ENCODE measurements at regions not wholly inside any gene's neighbourhood (a gene's known extent, or its start where the extent isn't known, plus 50 kb on each side); places are given as distances from the start of the nearest gene placed in this dataset.

DNA sequence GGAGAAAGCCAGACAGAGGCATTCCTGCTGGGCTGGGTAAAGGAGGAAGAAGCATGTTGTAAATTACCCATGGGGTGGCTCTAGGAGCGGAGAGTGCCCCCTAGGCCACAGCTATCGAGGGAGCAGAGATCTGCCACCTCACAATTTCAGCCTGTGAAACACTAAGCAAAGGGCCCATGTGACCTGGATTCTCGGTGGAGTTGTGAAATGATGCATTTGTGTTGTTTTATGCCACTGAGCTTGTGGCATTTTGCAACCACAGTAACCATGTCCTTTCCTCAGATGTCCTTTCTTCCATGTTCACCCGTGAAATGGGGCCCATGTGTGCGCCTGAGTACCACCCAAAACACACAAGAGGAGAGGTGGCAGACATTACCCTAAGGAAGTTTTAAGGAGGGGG, 159.3 kb downstream of the SYK start:
- Histone ChIP-seq H3K4me3 (ENCODE audit: low read length) (no peak overlapping the region), H3K4me2 (ENCODE audit: low read length) (no peak overlapping the region), H3K9me2 (replicated peaks; ENCODE audit: low read length) (no peaks in the 10 kb centered on the region), H3F3A (ENCODE audit: low read length, unreplicated experiment) (no peaks in the 10 kb centered on the region), H3K4me1 (ENCODE audit: insufficient read depth, low read length) (peaks cover 17% of the 10 kb centered on the region), H3K36me3 (ENCODE audit: low read depth, low read length) (no peaks in the 10 kb centered on the region), H3K79me2 (ENCODE audit: low read length) (no peaks in the 10 kb centered on the region), H3K27ac (ENCODE audit: low read length) (no peak overlapping the region), H3K9me3 (ENCODE audit: low read length) (no peaks in the 10 kb centered on the region), H3K9ac (ENCODE audit: low read length) (no peak overlapping the region), H4K20me1 (ENCODE audit: low read length) (no peaks in the 10 kb centered on the region), H3K27me3 (ENCODE audit: low read length) (no peaks in the 10 kb centered on the region), H2AFZ (ENCODE audit: low read length) (no peak overlapping the region)
- no peak for TF ChIP-seq EZH2 (IDR thresholded peaks at IDR 0.05; ENCODE audit: low read length, unreplicated experiment)
- TF ChIP-seq, protein P1, sequence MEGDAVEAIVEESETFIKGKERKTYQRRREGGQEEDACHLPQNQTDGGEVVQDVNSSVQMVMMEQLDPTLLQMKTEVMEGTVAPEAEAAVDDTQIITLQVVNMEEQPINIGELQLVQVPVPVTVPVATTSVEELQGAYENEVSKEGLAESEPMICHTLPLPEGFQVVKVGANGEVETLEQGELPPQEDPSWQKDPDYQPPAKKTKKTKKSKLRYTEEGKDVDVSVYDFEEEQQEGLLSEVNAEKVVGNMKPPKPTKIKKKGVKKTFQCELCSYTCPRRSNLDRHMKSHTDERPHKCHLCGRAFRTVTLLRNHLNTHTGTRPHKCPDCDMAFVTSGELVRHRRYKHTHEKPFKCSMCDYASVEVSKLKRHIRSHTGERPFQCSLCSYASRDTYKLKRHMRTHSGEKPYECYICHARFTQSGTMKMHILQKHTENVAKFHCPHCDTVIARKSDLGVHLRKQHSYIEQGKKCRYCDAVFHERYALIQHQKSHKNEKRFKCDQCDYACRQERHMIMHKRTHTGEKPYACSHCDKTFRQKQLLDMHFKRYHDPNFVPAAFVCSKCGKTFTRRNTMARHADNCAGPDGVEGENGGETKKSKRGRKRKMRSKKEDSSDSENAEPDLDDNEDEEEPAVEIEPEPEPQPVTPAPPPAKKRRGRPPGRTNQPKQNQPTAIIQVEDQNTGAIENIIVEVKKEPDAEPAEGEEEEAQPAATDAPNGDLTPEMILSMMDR (conservative IDR thresholded peaks at IDR 0.05; ENCODE audit: low read depth, low read length): no peak
- no peak for TF ChIP-seq EZH2phosphoT487 (IDR thresholded peaks at IDR 0.05; ENCODE audit: borderline replicate concordance, low read length)
- DNase-seq: no peak
- ATAC-seq: no peak
- BruUV-seq (replicated peaks): no TSS peak
- ChIA-PET CTCF (no interaction called here), POLR2A (ENCODE audit: unreplicated experiment) (no interaction called here)
- intact Hi-C loops (cut with micrococcal nuclease): no loop called here

DNA sequence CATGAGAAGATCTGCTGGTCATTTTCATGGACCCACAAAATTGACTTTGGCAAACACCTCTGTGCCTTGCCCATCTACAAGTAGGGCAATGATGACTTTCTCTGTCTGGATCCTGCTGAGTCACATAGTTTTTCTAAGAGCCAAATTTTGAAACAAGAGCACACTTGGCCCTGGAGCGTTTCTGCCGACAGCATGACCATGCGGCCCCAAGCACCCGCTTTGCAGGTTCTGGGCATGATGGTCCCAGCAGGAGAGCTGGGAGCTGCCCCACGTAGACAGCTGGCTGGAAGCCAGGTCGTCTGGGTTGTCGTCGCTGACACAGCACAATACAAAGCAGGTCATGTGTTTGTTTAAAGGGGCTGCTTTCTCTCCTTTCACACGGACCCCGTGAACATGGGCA, 159.8 kb downstream of the SYK start:
- intact Hi-C loops (cut with micrococcal nuclease): no loop called here
- Histone ChIP-seq H3K4me1 (ENCODE audit: insufficient read depth, low read length) (peaks cover 21% of the 10 kb centered on the region), H3K4me3 (ENCODE audit: low read length) (no peak overlapping the region), H4K20me1 (ENCODE audit: low read length) (no peaks in the 10 kb centered on the region), H3K9me3 (ENCODE audit: low read length) (no peaks in the 10 kb centered on the region), H3K4me2 (ENCODE audit: low read length) (no peak overlapping the region), H3F3A (ENCODE audit: low read length, unreplicated experiment) (no peaks in the 10 kb centered on the region), H2AFZ (ENCODE audit: low read length) (no peak overlapping the region), H3K9ac (ENCODE audit: low read length) (no peak overlapping the region), H3K27me3 (ENCODE audit: low read length) (no peaks in the 10 kb centered on the region), H3K9me2 (replicated peaks; ENCODE audit: low read length) (no peaks in the 10 kb centered on the region), H3K79me2 (ENCODE audit: low read length) (no peaks in the 10 kb centered on the region), H3K27ac (ENCODE audit: low read length) (no peak overlapping the region), H3K36me3 (ENCODE audit: low read depth, low read length) (no peaks in the 10 kb centered on the region)
- TF ChIP-seq EZH2phosphoT487 (IDR thresholded peaks at IDR 0.05; ENCODE audit: borderline replicate concordance, low read length) (no peak), EZH2 (IDR thresholded peaks at IDR 0.05; ENCODE audit: low read length, unreplicated experiment) (no peak)
- TF ChIP-seq, protein P1 (conservative IDR thresholded peaks at IDR 0.05; ENCODE audit: low read depth, low read length): no peak
- ChIA-PET POLR2A (ENCODE audit: unreplicated experiment) (no interaction called here), CTCF (no interaction called here)
- BruUV-seq (replicated peaks): no TSS peak
- peak; percentile 38 for DNase-seq
- no peak for ATAC-seq

DNA sequence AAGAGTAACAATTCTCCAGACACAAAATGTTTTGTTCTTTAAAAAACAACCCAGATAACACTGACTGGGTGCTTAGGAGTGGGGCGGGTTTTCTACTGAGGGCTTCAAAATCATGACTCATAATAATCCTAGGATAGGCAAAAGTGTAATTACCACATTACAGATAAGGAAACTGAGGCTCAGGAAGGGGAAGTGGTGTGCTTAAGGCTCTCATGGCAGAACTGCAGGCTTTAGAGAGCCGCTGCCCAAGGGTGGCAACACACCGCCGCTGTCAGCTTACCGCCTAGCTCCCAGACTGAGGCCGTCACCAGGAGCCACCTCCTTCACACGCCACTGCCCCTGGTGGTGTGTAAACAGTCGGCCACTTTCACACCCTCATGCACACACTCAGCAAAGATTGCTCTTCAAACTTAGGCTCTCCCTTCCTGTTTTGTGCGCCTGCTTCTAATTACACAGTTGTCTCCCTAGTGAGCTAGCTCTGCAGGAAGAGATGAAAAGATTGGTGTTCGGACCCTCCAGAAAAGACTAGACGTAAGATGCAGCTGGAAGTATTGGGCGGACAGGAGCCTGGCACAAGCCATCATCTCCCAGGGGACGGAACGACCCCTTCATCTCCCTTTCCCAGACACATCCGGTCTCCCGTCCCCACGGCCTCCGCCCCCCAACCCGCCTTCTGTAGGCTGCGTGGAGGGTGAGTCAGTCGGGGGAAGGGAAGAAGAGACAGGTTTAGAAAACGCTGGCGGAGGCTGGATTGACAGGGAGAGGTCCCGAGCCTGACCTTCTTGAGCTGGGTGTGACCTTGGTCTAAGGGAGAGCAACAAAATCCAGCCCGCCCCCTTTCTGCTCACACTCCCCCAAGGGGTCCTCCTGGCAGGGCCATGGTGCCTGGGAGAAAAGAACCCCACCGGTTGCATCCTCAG, 162.7 kb downstream of the SYK start:
- Histone ChIP-seq H3K36me3 (ENCODE audit: low read depth, low read length) (no peaks in the 10 kb centered on the region), H3K27ac (ENCODE audit: low read length) (no peak overlapping the region), H3K9me2 (replicated peaks; ENCODE audit: low read length) (no peaks in the 10 kb centered on the region), H3F3A (ENCODE audit: low read length, unreplicated experiment) (no peaks in the 10 kb centered on the region), H2AFZ (ENCODE audit: low read length) (no peak overlapping the region), H3K9ac (ENCODE audit: low read length) (no peak overlapping the region), H3K4me1 (ENCODE audit: insufficient read depth, low read length) (peaks cover 18% of the 10 kb centered on the region), H3K4me2 (ENCODE audit: low read length) (no peak overlapping the region), H3K27me3 (ENCODE audit: low read length) (no peaks in the 10 kb centered on the region), H4K20me1 (ENCODE audit: low read length) (no peaks in the 10 kb centered on the region), H3K9me3 (ENCODE audit: low read length) (no peaks in the 10 kb centered on the region), H3K4me3 (ENCODE audit: low read length) (no peak overlapping the region), H3K79me2 (ENCODE audit: low read length) (no peaks in the 10 kb centered on the region)
- no TSS peak for BruUV-seq (replicated peaks)
- TF ChIP-seq, protein P1 (conservative IDR thresholded peaks at IDR 0.05; ENCODE audit: low read depth, low read length): no peak
- TF ChIP-seq EZH2phosphoT487 (IDR thresholded peaks at IDR 0.05; ENCODE audit: borderline replicate concordance, low read length) (no peak), EZH2 (IDR thresholded peaks at IDR 0.05; ENCODE audit: low read length, unreplicated experiment) (no peak)
- CTCF ChIA-PET: no interaction called here
- DNase-seq: no peak
- ATAC-seq: no peak
- intact Hi-C loops (cut with micrococcal nuclease): no loop called here
- POLR2A ChIA-PET (ENCODE audit: unreplicated experiment): no interaction called here

All from PC-3 (cell line).